Body of pancreas (tissue), 4 donors: ENCODE measurements at regions not wholly inside any gene's neighbourhood (a gene's known extent, or its start where the extent isn't known, plus 50 kb on each side); places are given as distances from the start of the nearest gene placed in this dataset.

Source experiments
- POLR2A ChIP-seq, 3 donors: fragments of 450-650 bp; IDR thresholded peaks; one replicate each; pipeline ENCODE4 v1.6.1; 2016; ENCODE audit warnings: antibody characterized with exemption in 3 of 3, mild to moderate bottlenecking in 2 of 3
- TF ChIP-seq, protein P1 (sequence below), 7 experiments: fragments of 450-650 bp in 4 of 7; fragments of 200-600 bp in 3 of 7; sonication (generic) in 3 of 7; IDR thresholded peaks; one replicate each; pipeline ENCODE4 v1.5.1; 2016 to 2019; ENCODE audit warnings: antibody characterized with exemption in 7 of 7

DNA sequence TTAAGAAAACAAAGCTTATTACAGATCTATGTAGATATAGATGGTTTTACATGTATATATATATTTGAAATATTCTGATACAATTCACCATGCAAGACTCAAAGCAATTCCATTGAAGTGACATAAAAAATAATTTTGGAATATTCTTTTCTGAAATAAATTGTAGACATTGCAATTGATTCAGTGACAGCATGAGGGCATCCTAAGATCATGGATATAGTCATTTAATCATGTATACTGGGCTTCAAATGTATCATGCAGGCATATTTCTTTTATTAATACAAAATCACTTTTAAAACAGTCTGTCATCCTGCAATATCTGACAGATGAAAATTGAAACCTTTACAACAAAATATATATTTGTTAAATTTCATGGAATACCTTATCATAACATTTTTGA lies 286.7 kb upstream of the SLITRK6 start:
- TF ChIP-seq, protein P1, sequence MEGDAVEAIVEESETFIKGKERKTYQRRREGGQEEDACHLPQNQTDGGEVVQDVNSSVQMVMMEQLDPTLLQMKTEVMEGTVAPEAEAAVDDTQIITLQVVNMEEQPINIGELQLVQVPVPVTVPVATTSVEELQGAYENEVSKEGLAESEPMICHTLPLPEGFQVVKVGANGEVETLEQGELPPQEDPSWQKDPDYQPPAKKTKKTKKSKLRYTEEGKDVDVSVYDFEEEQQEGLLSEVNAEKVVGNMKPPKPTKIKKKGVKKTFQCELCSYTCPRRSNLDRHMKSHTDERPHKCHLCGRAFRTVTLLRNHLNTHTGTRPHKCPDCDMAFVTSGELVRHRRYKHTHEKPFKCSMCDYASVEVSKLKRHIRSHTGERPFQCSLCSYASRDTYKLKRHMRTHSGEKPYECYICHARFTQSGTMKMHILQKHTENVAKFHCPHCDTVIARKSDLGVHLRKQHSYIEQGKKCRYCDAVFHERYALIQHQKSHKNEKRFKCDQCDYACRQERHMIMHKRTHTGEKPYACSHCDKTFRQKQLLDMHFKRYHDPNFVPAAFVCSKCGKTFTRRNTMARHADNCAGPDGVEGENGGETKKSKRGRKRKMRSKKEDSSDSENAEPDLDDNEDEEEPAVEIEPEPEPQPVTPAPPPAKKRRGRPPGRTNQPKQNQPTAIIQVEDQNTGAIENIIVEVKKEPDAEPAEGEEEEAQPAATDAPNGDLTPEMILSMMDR (IDR thresholded peaks at IDR 0.05) = no peak
- TF ChIP-seq POLR2A (IDR thresholded peaks at IDR 0.05) = no peak
